ENCODE measurements at regions not wholly inside any gene's neighbourhood (a gene's known extent, or its start where the extent isn't known, plus 50 kb on each side); places are given as distances from the start of the nearest gene placed in this dataset.

DNA sequence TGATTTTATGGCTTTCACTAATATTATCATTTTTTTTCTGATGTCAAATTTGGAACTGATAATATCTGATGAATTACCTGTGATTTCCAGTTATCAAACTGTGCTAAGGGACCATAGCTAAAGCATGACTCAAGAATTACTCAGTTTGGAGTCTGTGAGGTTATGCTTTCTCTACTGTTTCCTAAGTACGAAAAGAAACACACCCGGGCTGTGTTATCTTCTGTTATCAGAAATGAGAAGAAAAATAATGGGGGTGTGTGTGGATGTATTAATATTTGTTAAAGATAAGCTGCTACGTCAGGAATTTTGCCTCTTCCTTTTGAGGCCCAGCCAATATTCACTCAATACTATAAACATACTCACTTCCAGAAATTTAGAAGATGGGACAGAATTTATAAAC lies 1401.9 kb upstream of the FLRT2 start (continued):
- TF ChIP-seq, protein P1, sequence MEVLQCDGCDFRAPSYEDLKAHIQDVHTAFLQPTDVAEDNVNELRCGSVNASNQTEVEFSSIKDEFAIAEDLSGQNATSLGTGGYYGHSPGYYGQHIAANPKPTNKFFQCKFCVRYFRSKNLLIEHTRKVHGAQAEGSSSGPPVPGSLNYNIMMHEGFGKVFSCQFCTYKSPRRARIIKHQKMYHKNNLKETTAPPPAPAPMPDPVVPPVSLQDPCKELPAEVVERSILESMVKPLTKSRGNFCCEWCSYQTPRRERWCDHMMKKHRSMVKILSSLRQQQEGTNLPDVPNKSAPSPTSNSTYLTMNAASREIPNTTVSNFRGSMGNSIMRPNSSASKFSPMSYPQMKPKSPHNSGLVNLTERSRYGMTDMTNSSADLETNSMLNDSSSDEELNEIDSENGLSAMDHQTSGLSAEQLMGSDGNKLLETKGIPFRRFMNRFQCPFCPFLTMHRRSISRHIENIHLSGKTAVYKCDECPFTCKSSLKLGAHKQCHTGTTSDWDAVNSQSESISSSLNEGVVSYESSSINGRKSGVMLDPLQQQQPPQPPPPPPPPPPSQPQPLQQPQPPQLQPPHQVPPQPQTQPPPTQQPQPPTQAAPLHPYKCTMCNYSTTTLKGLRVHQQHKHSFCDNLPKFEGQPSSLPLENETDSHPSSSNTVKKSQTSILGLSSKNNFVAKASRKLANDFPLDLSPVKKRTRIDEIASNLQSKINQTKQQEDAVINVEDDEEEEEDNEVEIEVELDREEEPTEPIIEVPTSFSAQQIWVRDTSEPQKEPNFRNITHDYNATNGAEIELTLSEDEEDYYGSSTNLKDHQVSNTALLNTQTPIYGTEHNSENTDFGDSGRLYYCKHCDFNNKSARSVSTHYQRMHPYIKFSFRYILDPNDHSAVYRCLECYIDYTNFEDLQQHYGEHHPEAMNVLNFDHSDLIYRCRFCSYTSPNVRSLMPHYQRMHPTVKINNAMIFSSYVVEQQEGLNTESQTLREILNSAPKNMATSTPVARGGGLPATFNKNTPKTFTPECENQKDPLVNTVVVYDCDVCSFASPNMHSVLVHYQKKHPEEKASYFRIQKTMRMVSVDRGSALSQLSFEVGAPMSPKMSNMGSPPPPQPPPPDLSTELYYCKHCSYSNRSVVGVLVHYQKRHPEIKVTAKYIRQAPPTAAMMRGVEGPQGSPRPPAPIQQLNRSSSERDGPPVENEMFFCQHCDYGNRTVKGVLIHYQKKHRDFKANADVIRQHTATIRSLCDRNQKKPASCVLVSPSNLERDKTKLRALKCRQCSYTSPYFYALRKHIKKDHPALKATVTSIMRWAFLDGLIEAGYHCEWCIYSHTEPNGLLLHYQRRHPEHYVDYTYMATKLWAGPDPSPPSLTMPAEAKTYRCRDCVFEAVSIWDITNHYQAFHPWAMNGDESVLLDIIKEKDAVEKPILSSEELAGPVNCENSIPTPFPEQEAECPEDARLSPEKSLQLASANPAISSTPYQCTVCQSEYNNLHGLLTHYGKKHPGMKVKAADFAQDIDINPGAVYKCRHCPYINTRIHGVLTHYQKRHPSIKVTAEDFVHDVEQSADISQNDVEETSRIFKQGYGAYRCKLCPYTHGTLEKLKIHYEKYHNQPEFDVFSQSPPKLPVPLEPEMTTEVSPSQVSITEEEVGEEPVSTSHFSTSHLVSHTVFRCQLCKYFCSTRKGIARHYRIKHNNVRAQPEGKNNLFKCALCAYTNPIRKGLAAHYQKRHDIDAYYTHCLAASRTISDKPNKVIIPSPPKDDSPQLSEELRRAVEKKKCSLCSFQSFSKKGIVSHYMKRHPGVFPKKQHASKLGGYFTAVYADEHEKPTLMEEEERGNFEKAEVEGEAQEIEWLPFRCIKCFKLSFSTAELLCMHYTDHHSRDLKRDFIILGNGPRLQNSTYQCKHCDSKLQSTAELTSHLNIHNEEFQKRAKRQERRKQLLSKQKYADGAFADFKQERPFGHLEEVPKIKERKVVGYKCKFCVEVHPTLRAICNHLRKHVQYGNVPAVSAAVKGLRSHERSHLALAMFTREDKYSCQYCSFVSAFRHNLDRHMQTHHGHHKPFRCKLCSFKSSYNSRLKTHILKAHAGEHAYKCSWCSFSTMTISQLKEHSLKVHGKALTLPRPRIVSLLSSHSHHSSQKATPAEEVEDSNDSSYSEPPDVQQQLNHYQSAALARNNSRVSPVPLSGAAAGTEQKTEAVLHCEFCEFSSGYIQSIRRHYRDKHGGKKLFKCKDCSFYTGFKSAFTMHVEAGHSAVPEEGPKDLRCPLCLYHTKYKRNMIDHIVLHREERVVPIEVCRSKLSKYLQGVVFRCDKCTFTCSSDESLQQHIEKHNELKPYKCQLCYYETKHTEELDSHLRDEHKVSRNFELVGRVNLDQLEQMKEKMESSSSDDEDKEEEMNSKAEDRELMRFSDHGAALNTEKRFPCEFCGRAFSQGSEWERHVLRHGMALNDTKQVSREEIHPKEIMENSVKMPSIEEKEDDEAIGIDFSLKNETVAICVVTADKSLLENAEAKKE (CRISPR knock-in tag; IDR thresholded peaks at IDR 0.05), result no peak
- TF ChIP-seq NANOG (IDR thresholded peaks at IDR 0.05; ENCODE audit: borderline replicate concordance), result no peak
- TF ChIP-seq CREB1 (CRISPR knock-in tag; IDR thresholded peaks at IDR 0.05; ENCODE audit: low read depth), result no peak
- no peak for TF ChIP-seq EZH2 (IDR thresholded peaks at IDR 0.05; ENCODE audit: low read depth, unreplicated experiment)
- TF ChIP-seq, protein P2, sequence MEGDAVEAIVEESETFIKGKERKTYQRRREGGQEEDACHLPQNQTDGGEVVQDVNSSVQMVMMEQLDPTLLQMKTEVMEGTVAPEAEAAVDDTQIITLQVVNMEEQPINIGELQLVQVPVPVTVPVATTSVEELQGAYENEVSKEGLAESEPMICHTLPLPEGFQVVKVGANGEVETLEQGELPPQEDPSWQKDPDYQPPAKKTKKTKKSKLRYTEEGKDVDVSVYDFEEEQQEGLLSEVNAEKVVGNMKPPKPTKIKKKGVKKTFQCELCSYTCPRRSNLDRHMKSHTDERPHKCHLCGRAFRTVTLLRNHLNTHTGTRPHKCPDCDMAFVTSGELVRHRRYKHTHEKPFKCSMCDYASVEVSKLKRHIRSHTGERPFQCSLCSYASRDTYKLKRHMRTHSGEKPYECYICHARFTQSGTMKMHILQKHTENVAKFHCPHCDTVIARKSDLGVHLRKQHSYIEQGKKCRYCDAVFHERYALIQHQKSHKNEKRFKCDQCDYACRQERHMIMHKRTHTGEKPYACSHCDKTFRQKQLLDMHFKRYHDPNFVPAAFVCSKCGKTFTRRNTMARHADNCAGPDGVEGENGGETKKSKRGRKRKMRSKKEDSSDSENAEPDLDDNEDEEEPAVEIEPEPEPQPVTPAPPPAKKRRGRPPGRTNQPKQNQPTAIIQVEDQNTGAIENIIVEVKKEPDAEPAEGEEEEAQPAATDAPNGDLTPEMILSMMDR (conservative IDR thresholded peaks at IDR 0.05; ENCODE audit: low read depth in 2 of 2), result no peak
- no peak for TF ChIP-seq STAT1 (IDR thresholded peaks at IDR 0.05; ENCODE audit: unreplicated experiment)
- no peak for TF ChIP-seq EZH2phosphoT487 (IDR thresholded peaks at IDR 0.05; ENCODE audit: unreplicated experiment)
- no peak for TF ChIP-seq REST (IDR thresholded peaks at IDR 0.05; ENCODE audit: unreplicated experiment)

Measured in GM23338 (cell line).